ENCODE measurements at regions not wholly inside any gene's neighbourhood (a gene's known extent, or its start where the extent isn't known, plus 50 kb on each side); places are given as distances from the start of the nearest gene placed in this dataset.

GRCh38 chr14:54339771-54340170, 57.0 kb upstream of the CDKN3 start:
- in situ Hi-C loops (cut with HindIII; ENCODE audit: low sequenced_read_pairs) = loop anchor here (25.0 kb wide), 1 partner anchor 802 kb away; no protein-coding TSS in a partner anchor

- in situ Hi-C loops (cut with HindIII; ENCODE audit: low sequenced_read_pairs) = loop anchor here (25.0 kb wide), 1 partner anchor 806 kb away; no protein-coding TSS in a partner anchor
These were observed 54.0 kb upstream of the CDKN3 start for GRCh38 chr14:54342806-54343205.

- in situ Hi-C loops (cut with HindIII; ENCODE audit: low sequenced_read_pairs) = loop anchor here (25.0 kb wide), 1 partner anchor 806 kb away; no protein-coding TSS in a partner anchor
These were observed 53.3 kb upstream of the CDKN3 start for GRCh38 chr14:54343272-54344121.

GRCh38 chr14:54344445-54344844, 52.4 kb upstream of the CDKN3 start:
- in situ Hi-C loops (cut with HindIII; ENCODE audit: low sequenced_read_pairs) = loop anchor here (25.0 kb wide), 1 partner anchor 807 kb away; no protein-coding TSS in a partner anchor

GRCh38 chr14:54346257-54346656, 50.5 kb upstream of the CDKN3 start:
- in situ Hi-C loops (cut with HindIII; ENCODE audit: low sequenced_read_pairs) = loop anchor here (25.0 kb wide), 1 partner anchor 809 kb away; no protein-coding TSS in a partner anchor
